ENCODE measurements at regions not wholly inside any gene's neighbourhood (a gene's known extent, or its start where the extent isn't known, plus 50 kb on each side); places are given as distances from the start of the nearest gene placed in this dataset.

- no peaks in the 10 kb centered on the region for H3K36me3 Mint-ChIP-seq (ENCODE audit: low read depth)
- no peaks in the 10 kb centered on the region for H3K4me1 ChIP-seq (ENCODE audit: insufficient read depth)
- no peaks in the 10 kb centered on the region for H3K36me3 ChIP-seq (ENCODE audit: insufficient read depth)
- no peak overlapping the region for H3K4me3 ChIP-seq
- H4K20me1 ChIP-seq (replicated peaks; ENCODE audit: insufficient read depth): no peaks in the 10 kb centered on the region
- H3K9me2 ChIP-seq (ENCODE audit: insufficient read depth): no peaks in the 10 kb centered on the region
- no peak overlapping the region for H3K27ac ChIP-seq (ENCODE audit: low read depth)
- no peak overlapping the region for H2AFZ ChIP-seq
- no peak for ATAC-seq
- peaks cover 2% of the 10 kb centered on the region for H3K27me3 Mint-ChIP-seq (ENCODE audit: insufficient read depth, low read depth, poor library complexity)
- H3K4me2 ChIP-seq: no peak overlapping the region
- no peak overlapping the region for H3K4me3 Mint-ChIP-seq
- no peaks in the 10 kb centered on the region for H3K27me3 ChIP-seq (ENCODE audit: insufficient read depth)
- H3K79me2 ChIP-seq (replicated peaks; ENCODE audit: insufficient read depth): no peaks in the 10 kb centered on the region
- no peaks in the 10 kb centered on the region for H3K4me1 Mint-ChIP-seq
- peaks cover 19% of the 10 kb centered on the region for H3K9me3 Mint-ChIP-seq
- no peak for DNase-seq (ENCODE audit: low spot score)
- H3F3A ChIP-seq (replicated peaks; ENCODE audit: low read depth): no peaks in the 10 kb centered on the region
- TF ChIP-seq ZNF114 (CRISPR knock-in tag; IDR thresholded peaks at IDR 0.05): no peak
- TF ChIP-seq POLR2AphosphoS5 (IDR thresholded peaks at IDR 0.05; ENCODE audit: low read depth): no peak
- no peak overlapping the region for H3K27ac Mint-ChIP-seq
Measured at GRCh38 chr19:13639342-13639929, 124.9 kb upstream of the MRI1 start.

DNA sequence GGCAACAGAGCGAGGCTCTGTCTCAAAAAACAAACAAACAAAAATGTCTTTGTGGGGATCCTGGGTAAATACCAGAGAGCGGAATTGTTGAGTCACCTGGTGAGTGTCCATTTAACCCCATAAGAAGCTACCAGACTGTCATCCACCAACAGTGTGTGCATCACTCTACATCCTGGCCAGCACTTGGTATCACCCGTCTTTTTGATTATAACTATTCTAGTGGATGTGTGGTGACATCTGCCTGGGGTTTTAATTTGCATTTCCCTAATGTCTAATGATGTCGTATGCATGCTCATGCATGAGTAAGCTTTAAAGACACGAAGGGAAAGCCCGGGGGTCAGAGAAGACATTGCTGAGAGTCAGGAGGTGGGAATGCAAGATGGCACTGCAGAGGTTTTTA lies 126.7 kb upstream of the MRI1 start:
- Histone ChIP-seq H3K27me3 (ENCODE audit: insufficient read depth) (no peaks in the 10 kb centered on the region), H3F3A (replicated peaks; ENCODE audit: low read depth) (no peaks in the 10 kb centered on the region), H3K4me1 (ENCODE audit: insufficient read depth) (peaks cover 7% of the 10 kb centered on the region; the same call in 1 of the 2 replicates), H4K20me1 (replicated peaks; ENCODE audit: insufficient read depth) (no peaks in the 10 kb centered on the region), H3K79me2 (replicated peaks; ENCODE audit: insufficient read depth) (no peaks in the 10 kb centered on the region), H3K27ac (ENCODE audit: low read depth) (no peak overlapping the region), H2AFZ (no peak overlapping the region), H3K4me3 (no peak overlapping the region), H3K4me2 (no peak overlapping the region), H3K36me3 (ENCODE audit: insufficient read depth) (no peaks in the 10 kb centered on the region), H3K9me2 (ENCODE audit: insufficient read depth) (no peaks in the 10 kb centered on the region)
- Mint-ChIP-seq H3K36me3 (ENCODE audit: low read depth) (no peaks in the 10 kb centered on the region), H3K4me1 (peaks cover 10% of the 10 kb centered on the region; the same call in 2 of the 3 replicates), H3K9me3 (peaks cover 16% of the 10 kb centered on the region), H3K27ac (no peak overlapping the region), H3K4me3 (no peak overlapping the region), H3K27me3 (ENCODE audit: insufficient read depth, low read depth, poor library complexity) (peaks cover 4% of the 10 kb centered on the region)
- no peak for DNase-seq (ENCODE audit: low spot score)
- ATAC-seq: no peak
- TF ChIP-seq EZH2 (IDR thresholded peaks at IDR 0.05; ENCODE audit: low read depth, unreplicated experiment) (no peak), EZH2phosphoT487 (IDR thresholded peaks at IDR 0.05; ENCODE audit: unreplicated experiment) (no peak), POLR2AphosphoS5 (IDR thresholded peaks at IDR 0.05; ENCODE audit: low read depth) (no peak), CTCF (conservative IDR thresholded peaks at IDR 0.05; ENCODE audit: low read depth in 2 of 2) (no peak), JUNB (IDR thresholded peaks at IDR 0.05; ENCODE audit: unreplicated experiment) (no peak), CREB1 (CRISPR knock-in tag; IDR thresholded peaks at IDR 0.05; ENCODE audit: low read depth) (no peak), ZNF331 (CRISPR knock-in tag; IDR thresholded peaks at IDR 0.05; ENCODE audit: low read depth) (no peak), ZNF114 (CRISPR knock-in tag; IDR thresholded peaks at IDR 0.05) (no peak), STAT1 (IDR thresholded peaks at IDR 0.05; ENCODE audit: unreplicated experiment) (no peak)
- TF ChIP-seq, protein P1, sequence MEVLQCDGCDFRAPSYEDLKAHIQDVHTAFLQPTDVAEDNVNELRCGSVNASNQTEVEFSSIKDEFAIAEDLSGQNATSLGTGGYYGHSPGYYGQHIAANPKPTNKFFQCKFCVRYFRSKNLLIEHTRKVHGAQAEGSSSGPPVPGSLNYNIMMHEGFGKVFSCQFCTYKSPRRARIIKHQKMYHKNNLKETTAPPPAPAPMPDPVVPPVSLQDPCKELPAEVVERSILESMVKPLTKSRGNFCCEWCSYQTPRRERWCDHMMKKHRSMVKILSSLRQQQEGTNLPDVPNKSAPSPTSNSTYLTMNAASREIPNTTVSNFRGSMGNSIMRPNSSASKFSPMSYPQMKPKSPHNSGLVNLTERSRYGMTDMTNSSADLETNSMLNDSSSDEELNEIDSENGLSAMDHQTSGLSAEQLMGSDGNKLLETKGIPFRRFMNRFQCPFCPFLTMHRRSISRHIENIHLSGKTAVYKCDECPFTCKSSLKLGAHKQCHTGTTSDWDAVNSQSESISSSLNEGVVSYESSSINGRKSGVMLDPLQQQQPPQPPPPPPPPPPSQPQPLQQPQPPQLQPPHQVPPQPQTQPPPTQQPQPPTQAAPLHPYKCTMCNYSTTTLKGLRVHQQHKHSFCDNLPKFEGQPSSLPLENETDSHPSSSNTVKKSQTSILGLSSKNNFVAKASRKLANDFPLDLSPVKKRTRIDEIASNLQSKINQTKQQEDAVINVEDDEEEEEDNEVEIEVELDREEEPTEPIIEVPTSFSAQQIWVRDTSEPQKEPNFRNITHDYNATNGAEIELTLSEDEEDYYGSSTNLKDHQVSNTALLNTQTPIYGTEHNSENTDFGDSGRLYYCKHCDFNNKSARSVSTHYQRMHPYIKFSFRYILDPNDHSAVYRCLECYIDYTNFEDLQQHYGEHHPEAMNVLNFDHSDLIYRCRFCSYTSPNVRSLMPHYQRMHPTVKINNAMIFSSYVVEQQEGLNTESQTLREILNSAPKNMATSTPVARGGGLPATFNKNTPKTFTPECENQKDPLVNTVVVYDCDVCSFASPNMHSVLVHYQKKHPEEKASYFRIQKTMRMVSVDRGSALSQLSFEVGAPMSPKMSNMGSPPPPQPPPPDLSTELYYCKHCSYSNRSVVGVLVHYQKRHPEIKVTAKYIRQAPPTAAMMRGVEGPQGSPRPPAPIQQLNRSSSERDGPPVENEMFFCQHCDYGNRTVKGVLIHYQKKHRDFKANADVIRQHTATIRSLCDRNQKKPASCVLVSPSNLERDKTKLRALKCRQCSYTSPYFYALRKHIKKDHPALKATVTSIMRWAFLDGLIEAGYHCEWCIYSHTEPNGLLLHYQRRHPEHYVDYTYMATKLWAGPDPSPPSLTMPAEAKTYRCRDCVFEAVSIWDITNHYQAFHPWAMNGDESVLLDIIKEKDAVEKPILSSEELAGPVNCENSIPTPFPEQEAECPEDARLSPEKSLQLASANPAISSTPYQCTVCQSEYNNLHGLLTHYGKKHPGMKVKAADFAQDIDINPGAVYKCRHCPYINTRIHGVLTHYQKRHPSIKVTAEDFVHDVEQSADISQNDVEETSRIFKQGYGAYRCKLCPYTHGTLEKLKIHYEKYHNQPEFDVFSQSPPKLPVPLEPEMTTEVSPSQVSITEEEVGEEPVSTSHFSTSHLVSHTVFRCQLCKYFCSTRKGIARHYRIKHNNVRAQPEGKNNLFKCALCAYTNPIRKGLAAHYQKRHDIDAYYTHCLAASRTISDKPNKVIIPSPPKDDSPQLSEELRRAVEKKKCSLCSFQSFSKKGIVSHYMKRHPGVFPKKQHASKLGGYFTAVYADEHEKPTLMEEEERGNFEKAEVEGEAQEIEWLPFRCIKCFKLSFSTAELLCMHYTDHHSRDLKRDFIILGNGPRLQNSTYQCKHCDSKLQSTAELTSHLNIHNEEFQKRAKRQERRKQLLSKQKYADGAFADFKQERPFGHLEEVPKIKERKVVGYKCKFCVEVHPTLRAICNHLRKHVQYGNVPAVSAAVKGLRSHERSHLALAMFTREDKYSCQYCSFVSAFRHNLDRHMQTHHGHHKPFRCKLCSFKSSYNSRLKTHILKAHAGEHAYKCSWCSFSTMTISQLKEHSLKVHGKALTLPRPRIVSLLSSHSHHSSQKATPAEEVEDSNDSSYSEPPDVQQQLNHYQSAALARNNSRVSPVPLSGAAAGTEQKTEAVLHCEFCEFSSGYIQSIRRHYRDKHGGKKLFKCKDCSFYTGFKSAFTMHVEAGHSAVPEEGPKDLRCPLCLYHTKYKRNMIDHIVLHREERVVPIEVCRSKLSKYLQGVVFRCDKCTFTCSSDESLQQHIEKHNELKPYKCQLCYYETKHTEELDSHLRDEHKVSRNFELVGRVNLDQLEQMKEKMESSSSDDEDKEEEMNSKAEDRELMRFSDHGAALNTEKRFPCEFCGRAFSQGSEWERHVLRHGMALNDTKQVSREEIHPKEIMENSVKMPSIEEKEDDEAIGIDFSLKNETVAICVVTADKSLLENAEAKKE (CRISPR knock-in tag; IDR thresholded peaks at IDR 0.05): no peak
- TF ChIP-seq, protein P2, sequence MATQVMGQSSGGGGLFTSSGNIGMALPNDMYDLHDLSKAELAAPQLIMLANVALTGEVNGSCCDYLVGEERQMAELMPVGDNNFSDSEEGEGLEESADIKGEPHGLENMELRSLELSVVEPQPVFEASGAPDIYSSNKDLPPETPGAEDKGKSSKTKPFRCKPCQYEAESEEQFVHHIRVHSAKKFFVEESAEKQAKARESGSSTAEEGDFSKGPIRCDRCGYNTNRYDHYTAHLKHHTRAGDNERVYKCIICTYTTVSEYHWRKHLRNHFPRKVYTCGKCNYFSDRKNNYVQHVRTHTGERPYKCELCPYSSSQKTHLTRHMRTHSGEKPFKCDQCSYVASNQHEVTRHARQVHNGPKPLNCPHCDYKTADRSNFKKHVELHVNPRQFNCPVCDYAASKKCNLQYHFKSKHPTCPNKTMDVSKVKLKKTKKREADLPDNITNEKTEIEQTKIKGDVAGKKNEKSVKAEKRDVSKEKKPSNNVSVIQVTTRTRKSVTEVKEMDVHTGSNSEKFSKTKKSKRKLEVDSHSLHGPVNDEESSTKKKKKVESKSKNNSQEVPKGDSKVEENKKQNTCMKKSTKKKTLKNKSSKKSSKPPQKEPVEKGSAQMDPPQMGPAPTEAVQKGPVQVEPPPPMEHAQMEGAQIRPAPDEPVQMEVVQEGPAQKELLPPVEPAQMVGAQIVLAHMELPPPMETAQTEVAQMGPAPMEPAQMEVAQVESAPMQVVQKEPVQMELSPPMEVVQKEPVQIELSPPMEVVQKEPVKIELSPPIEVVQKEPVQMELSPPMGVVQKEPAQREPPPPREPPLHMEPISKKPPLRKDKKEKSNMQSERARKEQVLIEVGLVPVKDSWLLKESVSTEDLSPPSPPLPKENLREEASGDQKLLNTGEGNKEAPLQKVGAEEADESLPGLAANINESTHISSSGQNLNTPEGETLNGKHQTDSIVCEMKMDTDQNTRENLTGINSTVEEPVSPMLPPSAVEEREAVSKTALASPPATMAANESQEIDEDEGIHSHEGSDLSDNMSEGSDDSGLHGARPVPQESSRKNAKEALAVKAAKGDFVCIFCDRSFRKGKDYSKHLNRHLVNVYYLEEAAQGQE (IDR thresholded peaks at IDR 0.05; ENCODE audit: unreplicated experiment): no peak

All from GM23338 (cell line).